Renal cortex interstitium (tissue), 11 donors: ENCODE measurements at regions not wholly inside any gene's neighbourhood (a gene's known extent, or its start where the extent isn't known, plus 50 kb on each side); places are given as distances from the start of the nearest gene placed in this dataset.
"Not testable (repeated sequence)": the region's sequence is repeated elsewhere in the genome, so short reads cannot be mapped to it uniquely, and the experiment has no call there.

Experiments
- DNase-seq, 11 donors: peaks; one replicate each; pipeline ENCODE4 v3.0.0-alpha.2; 2013; ENCODE audit warnings: low read depth in 9 of 11, low spot score in 4 of 11; ENCODE audit errors: extremely low read depth in 1 of 11

GRCh38 chr15:92801056-92801773 lies 98.9 kb upstream of the CHD2 start:
- DNase-seq = not testable (repeated sequence)

- no peak for DNase-seq
Observed at GRCh38 chr15:92801774-92802464, 98.2 kb upstream of the CHD2 start.

GRCh38 chr15:92803536-92803851 lies 96.6 kb upstream of the CHD2 start:
- no peak for DNase-seq

GRCh38 chr15:92803852-92804609 lies 96.1 kb upstream of the CHD2 start:
- DNase-seq = no peak

GRCh38 chr15:92804610-92804936 lies 95.6 kb upstream of the CHD2 start:
- not testable (repeated sequence) for DNase-seq

- DNase-seq = no peak
Observed at GRCh38 chr15:92805080-92805690, 94.9 kb upstream of the CHD2 start.

GRCh38 chr15:92806171-92806570 lies 94.0 kb upstream of the CHD2 start:
- not testable (repeated sequence) for DNase-seq

- DNase-seq = no peak
Observed at GRCh38 chr15:92806763-92807162, 93.4 kb upstream of the CHD2 start.

- DNase-seq = no peak
Observed at GRCh38 chr15:92807971-92808571, 92.1 kb upstream of the CHD2 start.

GRCh38 chr15:92808598-92809063 lies 91.5 kb upstream of the CHD2 start:
- no peak for DNase-seq

GRCh38 chr15:92809064-92809879 lies 90.9 kb upstream of the CHD2 start:
- DNase-seq = peak; percentile 93 to 98 (median 95)

GRCh38 chr15:92809880-92810361 lies 90.2 kb upstream of the CHD2 start:
- no peak for DNase-seq

GRCh38 chr15:92810418-92811138 lies 89.5 kb upstream of the CHD2 start:
- DNase-seq = peak in 2 of 11 donors; percentile 51 to 66

GRCh38 chr15:92811148-92811913 lies 88.8 kb upstream of the CHD2 start:
- DNase-seq = peak in 1 of 11 donors; percentile 76

GRCh38 chr15:92812271-92812670 lies 87.9 kb upstream of the CHD2 start:
- DNase-seq = no peak

- no peak for DNase-seq
Observed at GRCh38 chr15:92813485-92813884, 86.6 kb upstream of the CHD2 start.

GRCh38 chr15:92817339-92817886 lies 82.7 kb upstream of the CHD2 start:
- no peak for DNase-seq
